Progenitor cell of endocrine pancreas (in vitro differentiated cells): ENCODE measurements at regions not wholly inside any gene's neighbourhood (a gene's known extent, or its start where the extent isn't known, plus 50 kb on each side); places are given as distances from the start of the nearest gene placed in this dataset.

Source experiments
- DNase-seq: peaks from one replicate; pipeline ENCODE4 v3.0.0; 2021; ENCODE audit warnings: low spot score; ENCODE audit not compliant: unreplicated experiment
- H3K27ac Mint-ChIP-seq: 2 replicates; pipeline ENCODE4 v1.8.0; 2021; ENCODE audit warnings: mild to moderate bottlenecking, moderate library complexity, mixed read lengths
- H3K27me3 Mint-ChIP-seq: 2 replicates; pipeline ENCODE4 v1.8.0; 2021; ENCODE audit warnings: mixed read lengths
- H3K36me3 Mint-ChIP-seq: 2 replicates; pipeline ENCODE4 v1.8.0; 2022; ENCODE audit warnings: mixed read lengths; ENCODE audit not compliant: insufficient read depth
- H3K4me1 Mint-ChIP-seq: 2 replicates; pipeline ENCODE4 v1.8.0; 2021; ENCODE audit warnings: low read depth, mixed read lengths
- H3K4me3 Mint-ChIP-seq: 2 replicates; pipeline ENCODE4 v1.8.0; 2021; ENCODE audit warnings: low read depth, mild to moderate bottlenecking, moderate library complexity, mixed read lengths
- H3K9me3 Mint-ChIP-seq: 2 replicates; pipeline ENCODE4 v1.8.0; 2021; ENCODE audit warnings: low read depth, mixed read lengths
- TF ChIP-seq, protein P1 (sequence below): fragments of 200-600 bp; sonication (generic); IDR thresholded peaks from one replicate; pipeline ENCODE4 v1.5.0; 2021; ENCODE audit warnings: antibody characterized with exemption, mild to moderate bottlenecking; ENCODE audit not compliant: unreplicated experiment

DNA sequence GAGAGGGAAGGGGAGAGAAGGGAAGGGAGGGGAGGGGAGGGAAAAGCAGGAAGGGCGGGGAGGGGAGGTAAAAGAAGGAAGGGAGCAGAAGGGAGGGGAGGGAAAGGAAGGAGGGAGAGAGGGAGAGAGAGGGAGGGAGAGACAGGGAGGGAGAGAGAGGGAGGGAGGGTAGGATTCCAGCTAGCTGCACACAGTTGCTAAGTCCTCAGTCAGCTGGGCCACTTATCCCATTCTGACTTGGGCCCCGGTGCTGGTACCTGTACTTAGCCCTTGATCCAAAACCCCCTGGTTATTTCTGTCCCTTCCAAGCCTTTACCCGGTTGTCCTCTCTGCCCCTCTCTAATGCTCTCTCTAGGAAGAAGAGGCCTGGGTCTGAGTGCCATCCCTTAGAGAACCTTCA is 211.4 kb downstream of the TTC32 start:
- no peak overlapping the region for H3K27ac Mint-ChIP-seq
- H3K27me3 Mint-ChIP-seq: no peaks in the 10 kb centered on the region
- no peak for DNase-seq
- no peaks in the 10 kb centered on the region for H3K4me1 Mint-ChIP-seq
- H3K4me3 Mint-ChIP-seq: no peak overlapping the region
- no peaks in the 10 kb centered on the region for H3K36me3 Mint-ChIP-seq
- no peaks in the 10 kb centered on the region for H3K9me3 Mint-ChIP-seq
- TF ChIP-seq, protein P1, sequence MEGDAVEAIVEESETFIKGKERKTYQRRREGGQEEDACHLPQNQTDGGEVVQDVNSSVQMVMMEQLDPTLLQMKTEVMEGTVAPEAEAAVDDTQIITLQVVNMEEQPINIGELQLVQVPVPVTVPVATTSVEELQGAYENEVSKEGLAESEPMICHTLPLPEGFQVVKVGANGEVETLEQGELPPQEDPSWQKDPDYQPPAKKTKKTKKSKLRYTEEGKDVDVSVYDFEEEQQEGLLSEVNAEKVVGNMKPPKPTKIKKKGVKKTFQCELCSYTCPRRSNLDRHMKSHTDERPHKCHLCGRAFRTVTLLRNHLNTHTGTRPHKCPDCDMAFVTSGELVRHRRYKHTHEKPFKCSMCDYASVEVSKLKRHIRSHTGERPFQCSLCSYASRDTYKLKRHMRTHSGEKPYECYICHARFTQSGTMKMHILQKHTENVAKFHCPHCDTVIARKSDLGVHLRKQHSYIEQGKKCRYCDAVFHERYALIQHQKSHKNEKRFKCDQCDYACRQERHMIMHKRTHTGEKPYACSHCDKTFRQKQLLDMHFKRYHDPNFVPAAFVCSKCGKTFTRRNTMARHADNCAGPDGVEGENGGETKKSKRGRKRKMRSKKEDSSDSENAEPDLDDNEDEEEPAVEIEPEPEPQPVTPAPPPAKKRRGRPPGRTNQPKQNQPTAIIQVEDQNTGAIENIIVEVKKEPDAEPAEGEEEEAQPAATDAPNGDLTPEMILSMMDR: no peak

DNA sequence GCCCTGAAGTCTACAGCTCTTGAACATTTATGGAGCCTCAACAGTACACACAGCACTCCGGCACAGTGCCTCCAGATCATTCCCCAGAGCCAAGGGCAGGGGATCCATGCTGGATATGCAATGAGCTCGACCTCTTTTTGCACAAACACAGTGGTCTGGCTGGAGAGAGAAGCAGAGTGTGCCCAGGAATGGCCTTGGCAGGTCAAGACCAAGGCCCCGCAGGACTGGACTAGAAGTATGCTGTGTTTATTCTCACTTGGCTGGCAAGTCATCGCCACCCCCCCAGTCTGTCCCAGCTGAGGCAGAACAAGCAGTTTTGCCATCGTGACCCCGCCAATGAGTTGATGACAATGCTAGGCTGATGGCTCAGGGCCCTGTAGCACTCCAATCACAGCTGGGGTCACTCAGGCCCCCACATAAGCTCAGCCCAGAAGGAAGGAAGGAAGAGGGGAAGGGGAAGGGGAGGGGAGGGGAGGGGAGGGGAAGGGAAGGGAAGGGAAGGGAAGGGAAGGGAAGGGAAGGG is 212.1 kb downstream of the TTC32 start:
- Mint-ChIP-seq H3K4me1 (no peaks in the 10 kb centered on the region), H3K9me3 (no peaks in the 10 kb centered on the region), H3K36me3 (no peaks in the 10 kb centered on the region), H3K4me3 (no peak overlapping the region), H3K27ac (no peak overlapping the region), H3K27me3 (no peaks in the 10 kb centered on the region)
- TF ChIP-seq, protein P1: no peak
- no peak for DNase-seq

DNA sequence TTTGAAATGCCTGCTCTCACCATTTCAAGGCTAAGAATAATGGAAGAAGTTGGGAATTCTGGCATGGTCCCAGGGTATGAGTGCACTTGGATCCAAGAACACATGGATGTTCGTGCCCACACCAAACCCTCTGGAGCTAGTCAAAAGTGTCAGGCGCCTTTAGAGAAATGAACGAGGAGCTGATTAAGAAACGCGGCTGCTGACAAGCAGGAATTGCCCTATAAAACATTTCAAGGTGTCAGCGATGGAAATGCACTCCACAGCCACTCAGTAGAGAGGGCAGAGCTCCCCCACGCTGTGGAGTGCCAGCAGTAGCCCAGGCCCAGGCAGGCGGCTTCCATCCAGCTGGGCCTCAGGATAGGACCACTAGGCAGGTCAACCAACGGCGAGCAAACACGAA is 213.7 kb downstream of the TTC32 start:
- Mint-ChIP-seq H3K36me3 (no peaks in the 10 kb centered on the region), H3K27me3 (no peaks in the 10 kb centered on the region), H3K27ac (no peak overlapping the region), H3K9me3 (no peaks in the 10 kb centered on the region), H3K4me1 (no peaks in the 10 kb centered on the region), H3K4me3 (no peak overlapping the region)
- TF ChIP-seq, protein P1: no peak
- DNase-seq: no peak

DNA sequence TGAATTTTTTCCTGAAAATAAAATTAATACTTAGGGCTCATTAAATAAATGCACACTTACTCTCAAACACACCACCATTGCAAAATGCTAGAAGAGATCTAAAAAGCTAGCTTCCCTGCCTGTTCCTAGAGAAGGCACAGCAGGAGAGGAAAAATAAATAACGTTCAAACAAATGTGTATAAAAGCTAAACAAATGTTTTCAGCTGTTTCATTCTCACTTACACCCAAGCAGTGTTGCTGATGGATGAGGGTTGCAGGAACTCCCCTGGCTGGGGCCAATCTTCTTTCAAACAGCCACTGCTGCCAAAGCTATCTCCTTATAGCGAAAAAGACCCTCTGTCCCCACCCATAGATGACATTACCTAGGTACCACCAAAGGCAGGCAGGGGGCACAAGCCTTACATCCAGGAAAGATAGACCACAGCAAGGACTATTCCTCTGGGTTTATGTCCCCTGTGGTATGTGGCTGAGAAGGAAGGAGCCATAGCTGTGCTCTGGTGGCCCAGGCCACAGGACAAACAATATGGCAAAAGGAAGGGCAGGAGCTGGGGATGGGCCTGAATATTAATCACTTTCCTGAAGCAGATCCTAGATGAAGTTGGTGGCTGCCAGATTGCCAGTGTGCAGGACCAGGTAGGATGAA is 214.6 kb downstream of the TTC32 start:
- no peak overlapping the region for H3K4me3 Mint-ChIP-seq
- TF ChIP-seq, protein P1: no peak
- no peaks in the 10 kb centered on the region for H3K9me3 Mint-ChIP-seq
- no peak for DNase-seq
- H3K36me3 Mint-ChIP-seq: no peaks in the 10 kb centered on the region
- H3K27ac Mint-ChIP-seq: no peak overlapping the region
- no peaks in the 10 kb centered on the region for H3K27me3 Mint-ChIP-seq
- no peaks in the 10 kb centered on the region for H3K4me1 Mint-ChIP-seq

DNA sequence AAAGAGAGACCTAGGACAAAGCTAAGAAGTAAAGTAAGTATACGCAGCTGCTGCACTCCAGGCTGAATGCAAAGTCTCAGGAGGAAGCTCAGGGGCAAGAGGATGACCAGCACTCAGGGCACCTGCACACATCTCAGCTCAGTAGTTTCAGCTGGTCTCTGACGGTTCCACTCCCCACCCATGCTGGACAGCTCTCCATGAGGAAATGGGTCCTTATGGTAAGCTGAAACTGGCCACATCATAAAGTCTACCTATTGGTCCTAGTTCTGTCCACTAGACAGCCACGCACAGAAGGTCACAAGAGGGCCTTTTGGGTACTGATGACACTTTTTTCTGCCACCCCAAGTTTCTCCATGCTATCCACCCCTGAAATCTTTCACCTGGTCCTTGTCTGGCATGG is 215.3 kb downstream of the TTC32 start:
- no peaks in the 10 kb centered on the region for H3K36me3 Mint-ChIP-seq
- H3K4me3 Mint-ChIP-seq: no peak overlapping the region
- no peak overlapping the region for H3K27ac Mint-ChIP-seq
- H3K27me3 Mint-ChIP-seq: no peaks in the 10 kb centered on the region
- no peaks in the 10 kb centered on the region for H3K4me1 Mint-ChIP-seq
- no peaks in the 10 kb centered on the region for H3K9me3 Mint-ChIP-seq
- TF ChIP-seq, protein P1: no peak
- no peak for DNase-seq
